ENCODE measurements at regions not wholly inside any gene's neighbourhood (a gene's known extent, or its start where the extent isn't known, plus 50 kb on each side); places are given as distances from the start of the nearest gene placed in this dataset.
"Not testable (repeated sequence)": the region's sequence is repeated elsewhere in the genome, so short reads cannot be mapped to it uniquely, and the experiment has no call there.

GRCh38 chr12:59273561-59273960, 322.3 kb upstream of the SLC16A7 start:
- not testable (repeated sequence) for DNase-seq (ENCODE audit: extremely low spot score, insufficient read length, low read depth); FAIRE-seq

DNA sequence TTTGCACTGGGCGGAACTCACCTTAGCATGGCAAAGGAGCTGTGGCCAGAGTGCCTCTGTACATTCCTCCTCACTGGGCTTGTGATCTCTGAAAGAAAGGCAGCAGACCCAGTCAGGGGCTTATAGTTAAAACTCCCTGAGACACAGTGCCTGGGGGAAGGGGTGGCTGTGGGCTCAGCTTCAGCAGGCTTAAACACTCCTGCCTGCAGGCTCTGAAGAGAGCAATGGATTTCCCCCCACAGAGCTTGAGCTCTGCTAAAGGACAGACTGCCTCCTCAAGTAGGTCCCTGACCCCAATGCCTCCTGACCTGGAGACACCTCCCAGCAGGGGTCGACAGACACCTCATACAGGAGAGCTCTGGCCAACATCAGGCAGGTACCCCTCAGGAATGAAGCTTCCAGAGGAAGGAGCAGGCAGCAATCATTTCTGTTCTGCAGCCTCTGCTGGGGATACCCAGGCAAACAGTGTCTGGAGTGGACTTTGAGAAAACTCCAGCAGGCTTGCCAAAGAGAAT, 327.5 kb upstream of the SLC16A7 start:
- DNase-seq (ENCODE audit: extremely low spot score, insufficient read length, low read depth) (no peak), FAIRE-seq (no peak)

- FAIRE-seq (no peak), DNase-seq (ENCODE audit: extremely low spot score, insufficient read length, low read depth) (no peak)
These were observed 335.6 kb upstream of the SLC16A7 start for GRCh38 chr12:59260202-59260601.

- DNase-seq (ENCODE audit: extremely low spot score, insufficient read length, low read depth) = no peak
- FAIRE-seq = no peak
These were observed 332.4 kb upstream of the LRIG3 start for GRCh38 chr12:59252731-59253130.

DNA sequence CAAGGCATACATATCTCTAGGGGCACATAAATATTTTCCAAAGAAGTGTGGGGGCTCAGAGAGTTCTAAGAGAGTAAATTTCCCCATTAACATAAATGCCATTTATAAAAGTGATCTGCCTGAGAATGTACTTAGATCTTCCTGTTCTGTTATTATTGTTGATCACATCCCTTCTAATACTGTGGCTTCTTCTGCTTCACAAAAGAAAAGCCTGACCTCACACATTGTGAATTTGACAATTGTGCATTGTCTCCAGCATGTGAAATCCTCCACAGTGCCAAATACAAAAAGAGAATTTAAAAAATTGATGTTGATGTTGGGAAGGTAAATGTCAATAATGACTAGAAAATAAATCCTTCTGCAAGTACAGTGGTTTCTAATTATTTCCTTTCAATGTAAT, 330.5 kb upstream of the LRIG3 start:
- FAIRE-seq (no peak), DNase-seq (ENCODE audit: extremely low spot score, insufficient read length, low read depth) (no peak)

GRCh38 chr12:59240048-59240447, 319.7 kb upstream of the LRIG3 start:
- FAIRE-seq (no peak), DNase-seq (ENCODE audit: extremely low spot score, insufficient read length, low read depth) (no peak)

DNA sequence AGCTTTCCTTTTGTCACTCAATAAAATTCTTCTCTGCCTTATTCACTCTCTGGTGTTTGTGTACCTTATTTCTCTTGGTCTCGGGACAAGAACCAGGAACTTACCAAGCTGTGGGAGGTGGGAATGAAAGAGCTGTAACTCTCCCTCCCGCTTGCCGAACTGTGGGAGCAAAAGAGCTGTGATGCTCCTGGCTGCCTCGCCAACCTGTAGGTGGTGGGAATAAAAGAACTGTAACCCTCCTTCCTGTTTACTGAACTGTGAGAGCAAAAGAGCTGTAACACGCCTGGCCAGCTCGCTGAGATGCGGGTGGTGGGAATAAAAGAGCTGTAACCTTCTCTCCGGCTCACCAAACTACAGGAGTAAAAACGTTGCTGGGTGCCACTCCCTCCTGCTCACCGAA, 314.1 kb upstream of the LRIG3 start:
- FAIRE-seq = no peak
- no peak for DNase-seq (ENCODE audit: extremely low spot score, insufficient read length, low read depth)

DNA sequence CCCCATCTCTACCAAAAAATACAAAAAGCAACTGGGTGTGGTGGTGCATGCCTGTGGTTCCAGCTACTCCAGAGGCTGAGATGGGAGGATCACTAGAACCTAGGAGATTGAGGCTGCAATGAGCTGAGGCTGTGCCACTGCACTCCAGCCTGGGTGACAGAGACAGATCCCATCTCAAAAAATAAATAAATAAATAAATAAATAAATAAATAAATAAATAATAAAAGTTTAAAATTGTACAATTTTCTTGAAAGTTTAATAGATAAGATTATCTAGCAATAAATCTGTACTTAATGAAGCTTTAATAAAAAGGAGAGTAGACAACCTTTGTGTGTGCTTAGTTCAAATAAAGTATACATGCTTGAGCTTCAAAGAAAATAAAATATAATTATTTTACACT, 310.0 kb upstream of the LRIG3 start:
- DNase-seq (ENCODE audit: extremely low spot score, insufficient read length, low read depth) = no peak
- no peak for FAIRE-seq

- DNase-seq (ENCODE audit: extremely low spot score, insufficient read length, low read depth) (no peak), FAIRE-seq (no peak)
These were observed 298.8 kb upstream of the LRIG3 start for GRCh38 chr12:59219148-59219547.

GRCh38 chr12:59196989-59197388, 276.7 kb upstream of the LRIG3 start:
- FAIRE-seq (no peak), DNase-seq (ENCODE audit: extremely low spot score, insufficient read length, low read depth) (no peak)

DNA sequence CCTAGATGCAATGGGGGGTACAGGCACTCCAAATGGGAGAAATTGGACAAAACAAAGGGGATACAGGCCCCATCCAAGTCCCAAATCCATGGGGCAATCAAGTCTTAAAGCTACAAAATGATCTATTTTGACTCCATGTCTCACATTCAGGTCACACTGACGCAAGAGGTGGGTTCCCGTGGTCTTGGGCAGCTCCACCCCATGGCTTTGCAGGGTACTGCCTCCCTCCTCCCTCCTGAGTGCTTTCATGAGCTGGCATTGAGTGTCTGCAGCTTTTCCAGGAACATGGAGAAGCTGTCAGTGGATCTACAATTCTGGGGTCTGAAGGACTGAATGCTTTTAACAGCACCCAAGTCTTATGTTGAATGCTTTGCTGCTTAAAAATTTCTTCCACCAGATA, 274.5 kb upstream of the LRIG3 start:
- DNase-seq (ENCODE audit: extremely low spot score, insufficient read length, low read depth) (no peak), FAIRE-seq (no peak)

DNA sequence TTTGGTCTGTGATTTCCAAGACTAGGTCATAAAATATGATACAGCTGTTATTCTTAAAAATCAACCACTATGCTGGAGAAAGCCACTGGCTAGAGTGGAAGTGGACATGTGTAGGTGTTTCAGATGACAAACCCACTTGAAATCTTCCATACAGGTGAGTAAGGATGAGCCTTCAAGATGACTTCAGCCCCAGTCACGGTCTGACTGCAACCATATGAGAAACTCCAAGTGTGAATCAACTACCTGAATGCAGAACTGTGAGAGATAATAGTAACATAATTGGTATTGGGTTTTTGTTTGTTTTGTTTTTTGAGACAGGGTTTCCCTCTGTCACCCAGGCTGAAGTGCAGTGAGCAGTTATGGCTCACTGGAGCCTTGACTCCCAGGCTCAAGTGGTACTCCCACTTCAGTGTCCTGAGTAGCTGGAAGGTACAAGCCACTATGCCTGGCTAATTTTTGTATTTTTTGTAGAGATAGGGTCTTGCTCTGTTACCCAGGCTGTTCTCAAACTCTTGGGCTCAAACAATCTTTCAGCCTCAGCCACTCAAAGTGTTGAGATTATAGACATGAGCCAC, 273.3 kb upstream of the LRIG3 start:
- no peak for DNase-seq (ENCODE audit: extremely low spot score, insufficient read length, low read depth)
- FAIRE-seq = no peak

GRCh38 chr12:59191372-59191771, 271.1 kb upstream of the LRIG3 start:
- DNase-seq (ENCODE audit: extremely low spot score, insufficient read length, low read depth) (no peak), FAIRE-seq (no peak)

DNA sequence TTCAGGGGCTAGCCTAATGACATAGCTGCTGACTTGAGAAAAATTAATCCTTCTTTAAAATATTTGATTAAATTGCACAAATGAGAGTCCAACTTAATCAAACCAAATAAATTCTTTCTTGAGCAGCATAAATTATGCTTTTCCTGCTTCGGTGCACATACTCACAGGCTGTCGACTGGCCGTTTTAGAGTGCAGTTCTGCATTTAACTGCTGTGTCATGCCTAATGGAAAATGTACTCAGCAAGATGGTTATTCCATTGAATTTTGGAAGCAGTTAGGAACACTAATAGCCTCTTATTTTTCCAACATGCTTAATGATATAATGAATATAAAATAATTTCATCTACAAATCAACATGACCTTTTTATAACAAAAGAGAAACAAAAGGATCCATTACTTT, 266.1 kb upstream of the LRIG3 start:
- DNase-seq (ENCODE audit: extremely low spot score, insufficient read length, low read depth) = no peak
- FAIRE-seq = no peak

DNA sequence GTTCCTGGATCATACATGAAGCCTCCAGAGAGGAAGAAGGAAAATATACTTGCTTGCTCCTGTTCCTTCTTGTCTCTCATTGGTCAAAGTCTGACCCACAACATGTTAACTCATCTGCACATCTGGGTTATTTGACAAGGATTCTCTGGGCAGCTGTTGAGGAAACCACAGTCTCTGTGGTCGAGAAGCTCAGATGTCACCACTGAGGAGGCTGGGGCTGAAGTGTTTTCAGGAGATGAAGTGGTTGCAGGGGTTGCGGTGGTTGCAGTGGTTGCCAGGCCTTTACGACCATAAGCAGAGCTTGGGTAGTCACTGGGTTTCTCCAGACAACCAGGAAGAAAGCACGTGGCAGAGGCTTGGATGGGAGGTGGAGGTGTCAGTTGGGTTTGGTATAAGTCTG, 265.0 kb upstream of the LRIG3 start:
- FAIRE-seq = no peak
- DNase-seq (ENCODE audit: extremely low spot score, insufficient read length, low read depth) = no peak

- no peak for FAIRE-seq
- DNase-seq (ENCODE audit: extremely low spot score, insufficient read length, low read depth) = no peak
These were observed 262.6 kb upstream of the LRIG3 start for GRCh38 chr12:59182658-59183455.

GRCh38 chr12:59182191-59182590, 261.9 kb upstream of the LRIG3 start:
- DNase-seq (ENCODE audit: extremely low spot score, insufficient read length, low read depth) (no peak), FAIRE-seq (no peak)

- DNase-seq (ENCODE audit: extremely low spot score, insufficient read length, low read depth) = no peak
- FAIRE-seq = no peak
These were observed 261.0 kb upstream of the LRIG3 start for GRCh38 chr12:59181196-59181777.

GRCh38 chr12:59179231-59179630, 258.9 kb upstream of the LRIG3 start:
- FAIRE-seq (no peak), DNase-seq (ENCODE audit: extremely low spot score, insufficient read length, low read depth) (no peak)

DNA sequence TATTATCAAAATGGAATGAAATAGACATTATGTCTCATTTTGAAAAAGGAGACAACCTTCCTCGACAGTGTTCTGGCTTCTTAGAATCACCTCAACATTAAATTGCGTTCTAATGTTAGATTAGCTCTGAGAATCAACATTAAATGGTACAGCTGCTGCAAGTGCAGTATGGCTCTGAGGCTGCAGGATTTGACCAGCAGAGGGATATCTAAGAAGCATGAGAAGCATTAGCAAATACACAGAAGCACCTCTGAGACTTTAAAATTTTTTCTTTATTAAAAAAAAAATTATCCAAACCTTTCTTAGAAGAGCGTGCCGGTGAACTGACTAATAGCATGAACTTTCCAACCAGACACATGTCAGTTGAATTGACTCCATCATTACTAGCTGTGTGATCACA, 253.4 kb upstream of the LRIG3 start:
- FAIRE-seq (no peak), DNase-seq (ENCODE audit: extremely low spot score, insufficient read length, low read depth) (no peak)

DNA sequence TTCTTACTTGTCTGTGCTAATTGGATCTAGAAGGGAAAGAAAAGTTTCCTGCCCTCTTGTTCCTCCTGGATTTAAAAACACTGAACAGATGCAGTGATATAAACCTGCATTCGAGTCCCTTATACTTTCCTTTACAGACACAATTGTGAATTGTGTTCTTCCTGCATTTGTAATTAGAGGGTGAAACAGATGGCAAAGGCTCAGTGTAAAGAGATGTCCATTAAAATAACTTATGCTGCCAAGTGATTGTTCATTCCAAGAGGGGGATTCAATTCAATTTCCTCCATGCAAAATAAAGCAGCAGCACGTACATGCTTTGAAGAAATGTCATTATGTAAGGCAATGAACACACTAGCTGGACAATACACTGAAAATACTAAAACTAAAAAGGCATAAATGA, 248.3 kb upstream of the LRIG3 start:
- no peak for FAIRE-seq
- no peak for DNase-seq (ENCODE audit: extremely low spot score, insufficient read length, low read depth)

Data from GM18507 (cell line).